ENCODE measurements at regions not wholly inside any gene's neighbourhood (a gene's known extent, or its start where the extent isn't known, plus 50 kb on each side); places are given as distances from the start of the nearest gene placed in this dataset.

DNA sequence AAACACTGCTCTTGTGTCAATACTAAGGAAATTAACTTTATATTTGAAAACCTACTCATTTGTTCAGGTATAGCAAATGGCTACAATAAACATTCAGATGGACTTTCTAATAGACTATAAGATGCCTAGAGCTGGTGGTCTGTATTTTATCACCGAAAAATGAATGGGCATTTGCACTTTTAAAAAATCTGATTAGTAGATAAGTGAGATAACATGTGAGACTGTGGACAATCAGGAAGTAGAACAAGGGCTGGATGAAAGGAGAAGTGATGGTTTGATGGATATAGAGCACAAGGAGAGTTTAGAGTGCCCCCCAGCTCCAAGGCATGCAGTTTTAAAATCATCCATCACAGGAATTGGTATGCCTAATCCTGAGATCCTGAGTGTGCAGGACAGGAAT, 308.4 kb upstream of the RARB start:
- H3K9ac ChIP-seq (ENCODE audit: insufficient read depth in 1 of 2, low read depth in 2 of 2, low read length in 2 of 2) = no peak overlapping the region
- in situ Hi-C loops (cut with MboI) = no loop called here
- WGBS (ENCODE audit: insufficient coverage, low coverage, missing lambda C conversion rate) = 0% methylated on average over 1 of the region's 1 CpG
- H3K4me1 ChIP-seq (replicated peaks in 1 of 2; ENCODE audit: control insufficient read depth in 2 of 2, insufficient read depth in 2 of 2, low read length in 2 of 2) = no peaks in the 10 kb centered on the region
- H3K4me2 ChIP-seq (ENCODE audit: insufficient read depth, low read length) = no peak overlapping the region
- H4K20me1 ChIP-seq (replicated peaks; ENCODE audit: control insufficient read depth, insufficient read depth, low read length) = no peaks in the 10 kb centered on the region
- POLR2A ChIA-PET = no interaction called here
- intact Hi-C loops (cut with micrococcal nuclease) = no loop called here
- no peaks in the 10 kb centered on the region for H3K36me3 ChIP-seq (ENCODE audit: control insufficient read depth, insufficient read depth, low read length)
- FAIRE-seq (no peak), DNase-seq (ENCODE audit: extremely low read depth in 1 of 4, low spot score in 3 of 4) (no peak), ATAC-seq (no peak)
- no peaks in the 10 kb centered on the region for H3K9me1 ChIP-seq (ENCODE audit: control insufficient read depth, insufficient read depth, low read length)
- no peak overlapping the region for H3K4me3 ChIP-seq
- no peaks in the 10 kb centered on the region; the same call in 1 of the 2 replicates for H3K9me3 ChIP-seq (replicated peaks; ENCODE audit: control insufficient read depth, insufficient read depth, low read depth, low read length)
- TF ChIP-seq HDAC3 (IDR thresholded peaks at IDR 0.05; ENCODE audit: borderline replicate concordance, partially characterized antibody) (no peak), RFX1 (IDR thresholded peaks at IDR 0.05) (no peak), RAD51 (IDR thresholded peaks at IDR 0.05; ENCODE audit: borderline replicate concordance, low read depth) (no peak), ATF1 (CRISPR knock-in tag; IDR thresholded peaks at IDR 0.05) (no peak), ATF1 (tag; IDR thresholded peaks at IDR 0.05) (no peak), NFIX (CRISPR knock-in tag; IDR thresholded peaks at IDR 0.05; ENCODE audit: low read depth) (no peak), JUND (IDR thresholded peaks at IDR 0.05; ENCODE audit: borderline replicate concordance, low read depth, low read length) (no peak), JUND (tag; IDR thresholded peaks at IDR 0.05; ENCODE audit: borderline replicate concordance, low read depth, low read length) (no peak), NFIC (IDR thresholded peaks at IDR 0.05) (no peak), RBM22 (IDR thresholded peaks at IDR 0.05; ENCODE audit: low read depth, low read length, poor library complexity, severe bottlenecking) (no peak), COPS2 (conservative IDR thresholded peaks at IDR 0.05) (no peak), SREBF2 (CRISPR knock-in tag; IDR thresholded peaks at IDR 0.05) (no peak), TCF7L2 (IDR thresholded peaks at IDR 0.05; ENCODE audit: low read depth, low read length) (no peak)
- TF ChIP-seq, protein P1, sequence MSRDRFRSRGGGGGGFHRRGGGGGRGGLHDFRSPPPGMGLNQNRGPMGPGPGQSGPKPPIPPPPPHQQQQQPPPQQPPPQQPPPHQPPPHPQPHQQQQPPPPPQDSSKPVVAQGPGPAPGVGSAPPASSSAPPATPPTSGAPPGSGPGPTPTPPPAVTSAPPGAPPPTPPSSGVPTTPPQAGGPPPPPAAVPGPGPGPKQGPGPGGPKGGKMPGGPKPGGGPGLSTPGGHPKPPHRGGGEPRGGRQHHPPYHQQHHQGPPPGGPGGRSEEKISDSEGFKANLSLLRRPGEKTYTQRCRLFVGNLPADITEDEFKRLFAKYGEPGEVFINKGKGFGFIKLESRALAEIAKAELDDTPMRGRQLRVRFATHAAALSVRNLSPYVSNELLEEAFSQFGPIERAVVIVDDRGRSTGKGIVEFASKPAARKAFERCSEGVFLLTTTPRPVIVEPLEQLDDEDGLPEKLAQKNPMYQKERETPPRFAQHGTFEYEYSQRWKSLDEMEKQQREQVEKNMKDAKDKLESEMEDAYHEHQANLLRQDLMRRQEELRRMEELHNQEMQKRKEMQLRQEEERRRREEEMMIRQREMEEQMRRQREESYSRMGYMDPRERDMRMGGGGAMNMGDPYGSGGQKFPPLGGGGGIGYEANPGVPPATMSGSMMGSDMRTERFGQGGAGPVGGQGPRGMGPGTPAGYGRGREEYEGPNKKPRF (IDR thresholded peaks at IDR 0.05; ENCODE audit: low read depth, low read length) = no peak
- TF ChIP-seq, protein P2, sequence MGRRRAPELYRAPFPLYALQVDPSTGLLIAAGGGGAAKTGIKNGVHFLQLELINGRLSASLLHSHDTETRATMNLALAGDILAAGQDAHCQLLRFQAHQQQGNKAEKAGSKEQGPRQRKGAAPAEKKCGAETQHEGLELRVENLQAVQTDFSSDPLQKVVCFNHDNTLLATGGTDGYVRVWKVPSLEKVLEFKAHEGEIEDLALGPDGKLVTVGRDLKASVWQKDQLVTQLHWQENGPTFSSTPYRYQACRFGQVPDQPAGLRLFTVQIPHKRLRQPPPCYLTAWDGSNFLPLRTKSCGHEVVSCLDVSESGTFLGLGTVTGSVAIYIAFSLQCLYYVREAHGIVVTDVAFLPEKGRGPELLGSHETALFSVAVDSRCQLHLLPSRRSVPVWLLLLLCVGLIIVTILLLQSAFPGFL (CRISPR knock-in tag; IDR thresholded peaks at IDR 0.05) = no peak
- TF ChIP-seq, protein P3, sequence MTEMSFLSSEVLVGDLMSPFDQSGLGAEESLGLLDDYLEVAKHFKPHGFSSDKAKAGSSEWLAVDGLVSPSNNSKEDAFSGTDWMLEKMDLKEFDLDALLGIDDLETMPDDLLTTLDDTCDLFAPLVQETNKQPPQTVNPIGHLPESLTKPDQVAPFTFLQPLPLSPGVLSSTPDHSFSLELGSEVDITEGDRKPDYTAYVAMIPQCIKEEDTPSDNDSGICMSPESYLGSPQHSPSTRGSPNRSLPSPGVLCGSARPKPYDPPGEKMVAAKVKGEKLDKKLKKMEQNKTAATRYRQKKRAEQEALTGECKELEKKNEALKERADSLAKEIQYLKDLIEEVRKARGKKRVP (CRISPR knock-in tag; IDR thresholded peaks at IDR 0.05) = no peak
- TF ChIP-seq, protein P4, sequence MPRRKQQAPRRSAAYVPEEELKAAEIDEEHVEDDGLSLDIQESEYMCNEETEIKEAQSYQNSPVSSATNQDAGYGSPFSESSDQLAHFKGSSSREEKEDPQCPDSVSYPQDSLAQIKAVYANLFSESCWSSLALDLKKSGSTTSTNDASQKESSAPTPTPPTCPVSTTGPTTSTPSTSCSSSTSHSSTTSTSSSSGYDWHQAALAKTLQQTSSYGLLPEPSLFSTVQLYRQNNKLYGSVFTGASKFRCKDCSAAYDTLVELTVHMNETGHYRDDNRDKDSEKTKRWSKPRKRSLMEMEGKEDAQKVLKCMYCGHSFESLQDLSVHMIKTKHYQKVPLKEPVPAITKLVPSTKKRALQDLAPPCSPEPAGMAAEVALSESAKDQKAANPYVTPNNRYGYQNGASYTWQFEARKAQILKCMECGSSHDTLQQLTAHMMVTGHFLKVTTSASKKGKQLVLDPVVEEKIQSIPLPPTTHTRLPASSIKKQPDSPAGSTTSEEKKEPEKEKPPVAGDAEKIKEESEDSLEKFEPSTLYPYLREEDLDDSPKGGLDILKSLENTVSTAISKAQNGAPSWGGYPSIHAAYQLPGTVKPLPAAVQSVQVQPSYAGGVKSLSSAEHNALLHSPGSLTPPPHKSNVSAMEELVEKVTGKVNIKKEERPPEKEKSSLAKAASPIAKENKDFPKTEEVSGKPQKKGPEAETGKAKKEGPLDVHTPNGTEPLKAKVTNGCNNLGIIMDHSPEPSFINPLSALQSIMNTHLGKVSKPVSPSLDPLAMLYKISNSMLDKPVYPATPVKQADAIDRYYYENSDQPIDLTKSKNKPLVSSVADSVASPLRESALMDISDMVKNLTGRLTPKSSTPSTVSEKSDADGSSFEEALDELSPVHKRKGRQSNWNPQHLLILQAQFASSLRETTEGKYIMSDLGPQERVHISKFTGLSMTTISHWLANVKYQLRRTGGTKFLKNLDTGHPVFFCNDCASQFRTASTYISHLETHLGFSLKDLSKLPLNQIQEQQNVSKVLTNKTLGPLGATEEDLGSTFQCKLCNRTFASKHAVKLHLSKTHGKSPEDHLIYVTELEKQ (CRISPR knock-in tag; IDR thresholded peaks at IDR 0.05) = no peak
- CTCF ChIA-PET (ENCODE audit: low intra/inter-chr PET ratio) = no interaction called here
- no peaks in the 10 kb centered on the region for H3K27me3 ChIP-seq (ENCODE audit: control insufficient read depth in 2 of 2, insufficient read depth in 2 of 2, low read length in 2 of 2)
- no TSS peak for BruUV-seq (replicated peaks)
- no peak overlapping the region for H3K27ac ChIP-seq (ENCODE audit: extremely low read depth, low read depth, low read length)
- no peaks in the 10 kb centered on the region for H3K79me2 ChIP-seq (ENCODE audit: control insufficient read depth, insufficient read depth, low read length)
- H2AFZ ChIP-seq (ENCODE audit: low read depth, low read length) = no peak overlapping the region

All from K562 (cell line).